NB4 (cell line): ENCODE measurements at regions not wholly inside any gene's neighbourhood (a gene's known extent, or its start where the extent isn't known, plus 50 kb on each side); places are given as distances from the start of the nearest gene placed in this dataset.

Experiments
- MYC ChIP-seq: IDR thresholded peaks from 2 replicates; pipeline ENCODE4 v1.6.1; 2011; ENCODE audit warnings: low read depth, low read length
- POLR2A ChIP-seq: IDR thresholded peaks from 2 replicates; pipeline ENCODE4 v1.6.1; 2011; ENCODE audit warnings: mild to moderate bottlenecking; ENCODE audit not compliant: insufficient read length; ENCODE audit errors: extremely low read depth
- TF ChIP-seq, protein P1 (sequence below): IDR thresholded peaks from one replicate; pipeline ENCODE4 v1.5.1; 2012; ENCODE audit warnings: low read depth, low read length
- TF ChIP-seq, protein P2 (sequence below): IDR thresholded peaks from 2 replicates; pipeline ENCODE4 v1.6.1; 2011; ENCODE audit warnings: low read depth, low read length

DNA sequence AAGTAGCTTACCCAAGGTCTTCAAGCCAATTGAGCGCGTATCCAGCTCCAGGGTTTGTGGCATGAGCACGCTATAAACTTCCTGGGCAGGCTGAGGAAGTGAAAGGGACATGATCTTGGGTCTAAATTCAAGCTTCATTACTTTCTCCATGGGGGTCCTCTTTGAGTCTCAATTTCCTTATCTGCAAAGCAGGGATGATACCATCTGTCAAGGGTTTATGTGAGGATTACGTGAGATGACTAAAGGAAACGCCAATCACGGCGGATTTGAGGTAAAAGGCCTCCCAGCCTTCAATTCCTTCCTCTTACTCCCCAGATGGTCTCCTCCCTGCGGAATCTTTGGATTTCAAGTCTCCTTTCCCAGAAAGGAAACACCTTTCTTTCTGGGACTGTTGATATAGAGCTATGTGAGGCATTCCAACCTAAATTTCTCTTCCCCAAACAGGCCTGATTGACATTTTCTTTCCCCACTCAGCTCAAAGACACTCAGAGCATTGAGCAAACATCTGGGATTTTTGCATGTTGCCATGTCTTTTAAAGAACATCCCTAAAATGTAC is 474.4 kb downstream of the INSC start:
- TF ChIP-seq, protein P1, sequence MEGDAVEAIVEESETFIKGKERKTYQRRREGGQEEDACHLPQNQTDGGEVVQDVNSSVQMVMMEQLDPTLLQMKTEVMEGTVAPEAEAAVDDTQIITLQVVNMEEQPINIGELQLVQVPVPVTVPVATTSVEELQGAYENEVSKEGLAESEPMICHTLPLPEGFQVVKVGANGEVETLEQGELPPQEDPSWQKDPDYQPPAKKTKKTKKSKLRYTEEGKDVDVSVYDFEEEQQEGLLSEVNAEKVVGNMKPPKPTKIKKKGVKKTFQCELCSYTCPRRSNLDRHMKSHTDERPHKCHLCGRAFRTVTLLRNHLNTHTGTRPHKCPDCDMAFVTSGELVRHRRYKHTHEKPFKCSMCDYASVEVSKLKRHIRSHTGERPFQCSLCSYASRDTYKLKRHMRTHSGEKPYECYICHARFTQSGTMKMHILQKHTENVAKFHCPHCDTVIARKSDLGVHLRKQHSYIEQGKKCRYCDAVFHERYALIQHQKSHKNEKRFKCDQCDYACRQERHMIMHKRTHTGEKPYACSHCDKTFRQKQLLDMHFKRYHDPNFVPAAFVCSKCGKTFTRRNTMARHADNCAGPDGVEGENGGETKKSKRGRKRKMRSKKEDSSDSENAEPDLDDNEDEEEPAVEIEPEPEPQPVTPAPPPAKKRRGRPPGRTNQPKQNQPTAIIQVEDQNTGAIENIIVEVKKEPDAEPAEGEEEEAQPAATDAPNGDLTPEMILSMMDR, result no peak
- no peak for TF ChIP-seq POLR2A
- TF ChIP-seq, protein P2, sequence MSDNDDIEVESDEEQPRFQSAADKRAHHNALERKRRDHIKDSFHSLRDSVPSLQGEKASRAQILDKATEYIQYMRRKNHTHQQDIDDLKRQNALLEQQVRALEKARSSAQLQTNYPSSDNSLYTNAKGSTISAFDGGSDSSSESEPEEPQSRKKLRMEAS, result no peak
- TF ChIP-seq MYC, result no peak
